Left ventricle myocardium inferior (tissue), 1 donor: ENCODE measurements at regions not wholly inside any gene's neighbourhood (a gene's known extent, or its start where the extent isn't known, plus 50 kb on each side); places are given as distances from the start of the nearest gene placed in this dataset.
"Not testable (repeated sequence)": the region's sequence is repeated elsewhere in the genome, so short reads cannot be mapped to it uniquely, and the experiment has no call there.

Source experiments
- DNase-seq: peaks from one replicate; pipeline ENCODE4 v3.0.0-alpha.2; 2020
- H3K27ac ChIP-seq: fragments of 200-600 bp; replicated peaks from 2 replicates; pipeline ENCODE4 v1.8.0; 2021
- H3K27me3 ChIP-seq: fragments of 200-600 bp; 2 replicates; pipeline ENCODE4 v1.8.0; 2021; ENCODE audit warnings: low read depth
- H3K36me3 ChIP-seq: fragments of 200-600 bp; 2 replicates; pipeline ENCODE4 v1.8.0; 2021
- H3K4me1 ChIP-seq: fragments of 200-600 bp; 2 replicates; pipeline ENCODE4 v1.8.0; 2021
- H3K4me3 ChIP-seq: fragments of 200-600 bp; 2 replicates; pipeline ENCODE4 v1.8.0; 2021; ENCODE audit warnings: mild to moderate bottlenecking, moderate library complexity
- H3K9me3 ChIP-seq: fragments of 200-600 bp; replicated peaks from 2 replicates; pipeline ENCODE4 v1.8.0; 2021
- intact Hi-C: fragments of 100-400 bp; cut with micrococcal nuclease; formaldehyde crosslinking; loops from one replicate; pipeline ENCODE4 v1.11.0; 2022
- TF ChIP-seq, protein P1 (sequence below): fragments of 200-600 bp; IDR thresholded peaks from 2 replicates; pipeline ENCODE4 v1.8.0; 2021; ENCODE audit warnings: antibody characterized with exemption, mild to moderate bottlenecking, borderline replicate concordance
- donor health status: DM: no; HTN: yes; CAD: no; lungs with severe emphysema.

DNA sequence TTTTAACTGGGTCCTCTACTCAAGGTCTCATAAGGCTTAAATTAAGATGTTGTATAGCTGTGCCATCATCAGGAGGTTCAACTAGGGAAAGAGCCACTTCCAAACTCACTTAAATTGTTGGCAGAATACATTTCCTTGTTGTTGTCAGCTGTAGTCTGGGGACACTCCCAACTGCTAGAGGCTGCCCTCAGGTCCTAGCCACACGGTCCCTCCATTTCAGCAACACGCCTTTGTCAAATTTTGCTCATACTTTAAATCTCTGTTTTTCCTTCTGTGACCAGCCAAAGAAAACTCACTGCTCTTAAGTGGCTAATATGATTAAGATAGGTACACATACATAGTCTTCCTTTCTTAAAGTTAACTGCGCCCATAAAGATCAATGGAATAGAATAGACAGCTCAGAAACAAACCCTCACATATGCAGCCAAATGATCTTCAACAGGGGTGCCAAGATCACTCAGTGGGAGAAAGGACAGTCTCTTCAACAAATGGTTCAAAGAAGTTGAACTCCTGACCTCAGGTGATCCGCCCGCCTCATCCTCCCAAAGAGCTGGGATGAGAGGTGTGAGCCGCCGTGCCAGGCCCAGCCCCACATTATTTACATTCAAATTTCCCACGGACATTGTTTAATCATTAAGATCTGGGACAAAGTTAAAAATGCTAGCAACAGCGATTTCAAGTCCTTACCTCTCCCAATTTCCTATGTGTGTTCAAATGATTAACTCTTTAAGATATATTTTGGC is 76.4 kb upstream of the ELOVL5 start:
- H3K4me1 ChIP-seq, result no peaks in the 10 kb centered on the region
- intact Hi-C loops, result no loop called here
- DNase-seq, result no peak
- no peak overlapping the region for H3K27ac ChIP-seq
- H3K27me3 ChIP-seq, result no peaks in the 10 kb centered on the region
- no peaks in the 10 kb centered on the region for H3K36me3 ChIP-seq
- H3K9me3 ChIP-seq, result no peaks in the 10 kb centered on the region
- TF ChIP-seq, protein P1, sequence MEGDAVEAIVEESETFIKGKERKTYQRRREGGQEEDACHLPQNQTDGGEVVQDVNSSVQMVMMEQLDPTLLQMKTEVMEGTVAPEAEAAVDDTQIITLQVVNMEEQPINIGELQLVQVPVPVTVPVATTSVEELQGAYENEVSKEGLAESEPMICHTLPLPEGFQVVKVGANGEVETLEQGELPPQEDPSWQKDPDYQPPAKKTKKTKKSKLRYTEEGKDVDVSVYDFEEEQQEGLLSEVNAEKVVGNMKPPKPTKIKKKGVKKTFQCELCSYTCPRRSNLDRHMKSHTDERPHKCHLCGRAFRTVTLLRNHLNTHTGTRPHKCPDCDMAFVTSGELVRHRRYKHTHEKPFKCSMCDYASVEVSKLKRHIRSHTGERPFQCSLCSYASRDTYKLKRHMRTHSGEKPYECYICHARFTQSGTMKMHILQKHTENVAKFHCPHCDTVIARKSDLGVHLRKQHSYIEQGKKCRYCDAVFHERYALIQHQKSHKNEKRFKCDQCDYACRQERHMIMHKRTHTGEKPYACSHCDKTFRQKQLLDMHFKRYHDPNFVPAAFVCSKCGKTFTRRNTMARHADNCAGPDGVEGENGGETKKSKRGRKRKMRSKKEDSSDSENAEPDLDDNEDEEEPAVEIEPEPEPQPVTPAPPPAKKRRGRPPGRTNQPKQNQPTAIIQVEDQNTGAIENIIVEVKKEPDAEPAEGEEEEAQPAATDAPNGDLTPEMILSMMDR, result no peak
- H3K4me3 ChIP-seq, result no peak overlapping the region

DNA sequence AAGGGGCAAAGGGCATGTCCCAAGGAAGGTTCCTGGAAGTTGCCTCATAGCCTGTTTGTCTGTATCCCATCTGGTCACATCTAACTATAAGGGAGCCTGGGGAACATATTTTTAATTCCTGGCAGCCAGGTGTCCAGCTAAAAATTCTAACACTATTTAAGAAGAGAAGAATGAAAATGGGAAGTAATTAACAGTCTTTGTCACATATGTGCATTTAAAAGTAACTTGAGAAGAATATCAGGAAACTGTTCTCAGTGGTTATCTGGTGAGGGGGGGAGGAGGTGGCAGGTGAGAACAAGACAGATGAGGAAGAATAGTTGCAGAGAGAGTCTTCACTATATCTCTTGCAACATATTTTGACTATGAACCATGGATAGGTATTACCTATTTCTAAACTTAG is 75.5 kb upstream of the ELOVL5 start:
- Histone ChIP-seq H3K4me1 (no peaks in the 10 kb centered on the region), H3K4me3 (no peak overlapping the region), H3K9me3 (no peaks in the 10 kb centered on the region), H3K27me3 (no peaks in the 10 kb centered on the region), H3K27ac (no peak overlapping the region), H3K36me3 (no peaks in the 10 kb centered on the region)
- no peak for DNase-seq
- intact Hi-C loops, result no loop called here
- TF ChIP-seq, protein P1, result no peak

DNA sequence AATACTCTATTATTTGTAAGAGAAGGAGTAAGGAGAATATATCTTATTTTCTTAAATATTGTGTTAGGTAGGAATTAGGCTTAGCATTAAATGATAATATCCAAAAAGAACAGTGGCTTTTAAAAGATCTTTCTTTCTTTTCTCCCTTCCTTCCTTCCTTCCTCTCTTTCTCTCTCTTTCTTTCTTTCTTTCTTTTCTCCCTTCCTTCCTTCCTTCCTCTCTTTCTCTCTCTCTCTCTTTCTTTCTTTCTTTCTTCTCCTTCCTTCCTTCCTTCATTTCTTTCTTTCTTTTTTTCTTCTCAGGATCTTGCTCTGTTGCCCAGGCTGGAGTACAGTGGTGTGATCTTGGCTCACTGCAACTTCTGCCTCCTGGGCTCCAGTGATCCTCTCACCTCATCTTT is 74.8 kb upstream of the ELOVL5 start:
- intact Hi-C loops, H3K4me3 ChIP-seq: not testable (repeated sequence)

DNA sequence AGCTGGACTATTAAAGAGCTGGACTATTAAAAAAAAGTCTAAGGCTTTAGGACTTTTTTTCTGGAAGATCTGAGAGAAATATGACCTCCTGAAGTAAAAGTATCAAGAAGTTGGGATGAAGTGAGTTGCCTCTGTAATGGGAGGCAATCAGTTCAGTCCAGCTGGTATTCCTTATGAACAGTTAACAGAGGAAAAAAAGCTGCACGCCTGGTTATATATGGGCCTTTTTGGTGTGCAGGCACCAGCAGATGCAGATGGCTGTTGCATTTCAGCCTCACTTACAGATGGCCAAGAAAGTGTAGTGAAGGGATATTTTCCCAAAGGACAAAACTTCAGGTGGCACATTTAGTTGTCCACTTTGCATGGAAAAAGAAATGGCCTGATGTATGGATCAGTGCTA is 70.3 kb upstream of the ELOVL5 start:
- Histone ChIP-seq H3K27me3 (no peaks in the 10 kb centered on the region), H3K36me3 (no peaks in the 10 kb centered on the region), H3K4me3 (no peak overlapping the region), H3K4me1 (no peaks in the 10 kb centered on the region), H3K27ac (no peak overlapping the region), H3K9me3 (no peaks in the 10 kb centered on the region)
- DNase-seq, result no peak
- intact Hi-C loops, result no loop called here
- TF ChIP-seq, protein P1, result no peak

More for the DNA sequence above, 74.8 kb upstream of the ELOVL5 start:
- DNase-seq, H3K27me3 ChIP-seq, H3K9me3 ChIP-seq, H3K27ac ChIP-seq, H3K36me3 ChIP-seq, H3K4me1 ChIP-seq: not testable (repeated sequence)

DNA sequence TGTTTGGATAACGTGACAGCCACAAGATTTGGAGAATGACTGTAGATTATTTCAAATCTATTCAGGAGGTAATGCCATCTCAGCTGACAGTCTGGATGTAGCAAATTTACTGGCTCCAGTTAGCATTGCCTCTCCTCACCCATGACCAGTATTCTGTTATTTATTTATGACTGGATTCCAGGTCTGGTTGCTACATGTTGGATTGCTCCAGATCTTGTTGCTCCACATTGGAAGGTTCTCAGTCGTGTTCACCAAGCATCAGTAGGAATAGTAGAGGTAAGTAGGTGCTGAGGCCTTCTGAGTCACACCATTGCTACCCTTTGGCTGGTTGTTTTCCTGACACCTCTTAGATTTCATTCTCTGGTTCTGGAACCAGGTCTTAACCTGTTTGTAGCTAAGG is 69.5 kb upstream of the ELOVL5 start:
- DNase-seq, result no peak
- H3K27ac ChIP-seq, result no peak overlapping the region
- H3K27me3 ChIP-seq, result no peaks in the 10 kb centered on the region
- H3K4me1 ChIP-seq, result no peaks in the 10 kb centered on the region
- TF ChIP-seq, protein P1, result no peak
- H3K4me3 ChIP-seq, result no peak overlapping the region
- H3K9me3 ChIP-seq, result no peaks in the 10 kb centered on the region
- no peaks in the 10 kb centered on the region for H3K36me3 ChIP-seq
- intact Hi-C loops, result no loop called here

DNA sequence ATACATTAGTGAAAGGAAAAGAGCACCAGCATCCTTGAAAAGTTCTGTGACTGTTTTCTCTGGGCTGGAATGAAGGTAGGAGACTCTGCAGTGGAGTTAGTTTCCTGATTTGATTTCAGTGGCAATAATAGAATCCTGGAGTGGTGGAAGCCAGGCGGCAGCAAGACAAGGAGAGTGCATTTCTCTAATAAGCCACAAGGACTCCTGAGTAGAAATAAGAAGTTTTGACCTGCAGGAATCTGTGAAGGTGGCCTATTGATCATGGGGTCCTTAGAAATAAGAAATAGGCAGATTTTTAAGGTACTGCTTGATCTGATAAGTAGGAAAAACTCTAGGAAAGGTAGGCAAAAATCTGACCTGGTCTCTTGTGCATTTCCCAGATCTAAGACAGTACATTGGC is 68.4 kb upstream of the ELOVL5 start:
- H3K27me3 ChIP-seq, result no peaks in the 10 kb centered on the region
- no peak overlapping the region for H3K4me3 ChIP-seq
- H3K36me3 ChIP-seq, result no peaks in the 10 kb centered on the region
- no peaks in the 10 kb centered on the region for H3K4me1 ChIP-seq
- H3K27ac ChIP-seq, result no peak overlapping the region
- TF ChIP-seq, protein P1, result no peak
- intact Hi-C loops, result no loop called here
- DNase-seq, result no peak
- no peaks in the 10 kb centered on the region for H3K9me3 ChIP-seq
